H1 (cell line): ENCODE measurements at regions not wholly inside any gene's neighbourhood (a gene's known extent, or its start where the extent isn't known, plus 50 kb on each side); places are given as distances from the start of the nearest gene placed in this dataset.

Experiments used
- CHD7 ChIP-seq: fragments of 300-600 bp; sonication (generic); IDR thresholded peaks from 2 replicates; pipeline ENCODE4 v1.7.1; 2012; ENCODE audit warnings: low read length, moderate library complexity, mild to moderate bottlenecking, inconsistent platforms; ENCODE audit not compliant: insufficient replicate concordance
- KDM5A ChIP-seq: fragments of 200-600 bp; IDR thresholded peaks from 2 replicates; pipeline ENCODE4 v1.7.1; 2012; ENCODE audit warnings: mild to moderate bottlenecking, low read length, inconsistent platforms, mixed read lengths
- MAX ChIP-seq: IDR thresholded peaks from 2 replicates; pipeline ENCODE4 v1.6.1; 2012; ENCODE audit warnings: inconsistent platforms
- SRF ChIP-seq: IDR thresholded peaks from 2 replicates; pipeline ENCODE4 v1.6.1; 2011; ENCODE audit warnings: mild to moderate bottlenecking, low read depth, low read length, moderate library complexity

- TF ChIP-seq CHD7, result no peak
- no peak for TF ChIP-seq KDM5A
- TF ChIP-seq MAX, result no peak
- TF ChIP-seq SRF, result no peak
Observed at GRCh38 chr20:19824861-19825260, 66.8 kb downstream of the RIN2 start (continued).
